ENCODE measurements at regions not wholly inside any gene's neighbourhood (a gene's known extent, or its start where the extent isn't known, plus 50 kb on each side); places are given as distances from the start of the nearest gene placed in this dataset.
A peak's percentile ranks its signal among the peaks of the same experiment; 100 is the strongest.
"Not testable (repeated sequence)": the region's sequence is repeated elsewhere in the genome, so short reads cannot be mapped to it uniquely, and the experiment has no call there.

DNA sequence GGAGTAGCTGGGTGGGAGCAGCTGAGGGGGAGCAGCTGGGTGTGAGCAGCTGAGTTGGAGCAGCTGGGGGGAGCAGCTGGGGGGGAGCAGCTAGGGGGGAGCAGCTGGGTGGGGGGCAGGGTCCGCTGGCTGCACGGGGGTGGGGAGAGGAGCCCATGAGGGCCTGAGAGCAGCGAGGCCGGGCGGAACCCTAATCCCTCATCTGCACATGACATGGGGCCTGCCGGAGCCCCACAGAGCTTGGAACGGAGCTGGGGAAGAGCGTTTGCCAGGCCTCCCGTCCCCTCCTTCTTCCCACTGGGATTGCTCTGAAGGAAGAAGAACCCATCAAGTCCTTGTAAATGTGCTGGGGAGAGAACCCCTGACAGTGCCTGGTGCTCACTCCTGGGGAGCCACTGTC lies 83.2 kb upstream of the LPCAT1 start:
- not testable (repeated sequence) for FAIRE-seq; DNase-seq (ENCODE audit: low spot score in 2 of 2)

GRCh38 chr5:1603916-1604315 lies 80.2 kb upstream of the LPCAT1 start:
- FAIRE-seq; DNase-seq (ENCODE audit: low spot score in 2 of 2): not testable (repeated sequence)

- not testable (repeated sequence) for FAIRE-seq; DNase-seq (ENCODE audit: low spot score in 2 of 2)
These were observed 77.8 kb upstream of the LPCAT1 start for GRCh38 chr5:1601565-1601964.

- not testable (repeated sequence) for DNase-seq (ENCODE audit: low spot score in 2 of 2); FAIRE-seq
These were observed 75.4 kb upstream of the LPCAT1 start for GRCh38 chr5:1598950-1599737.

DNA sequence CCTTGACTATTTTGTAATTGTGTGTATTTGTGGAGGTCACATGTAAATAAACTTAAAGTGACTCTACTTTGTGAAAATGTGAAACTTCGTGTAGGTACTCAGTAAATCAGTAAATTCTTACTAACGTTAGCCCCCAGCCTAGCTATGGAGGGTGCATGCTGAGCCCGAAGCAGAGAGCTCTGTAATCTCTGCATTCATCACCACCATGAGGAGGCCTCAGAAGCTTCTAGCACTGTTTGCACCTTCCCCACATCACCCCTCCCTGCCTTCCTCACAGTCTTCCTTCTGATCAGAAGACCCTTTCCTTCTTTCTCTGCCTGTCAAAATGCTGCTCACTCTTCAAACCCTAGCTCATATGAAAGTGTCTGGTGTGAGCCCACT lies 73.3 kb upstream of the LPCAT1 start:
- not testable (repeated sequence) for FAIRE-seq; DNase-seq (ENCODE audit: low spot score in 2 of 2)

DNA sequence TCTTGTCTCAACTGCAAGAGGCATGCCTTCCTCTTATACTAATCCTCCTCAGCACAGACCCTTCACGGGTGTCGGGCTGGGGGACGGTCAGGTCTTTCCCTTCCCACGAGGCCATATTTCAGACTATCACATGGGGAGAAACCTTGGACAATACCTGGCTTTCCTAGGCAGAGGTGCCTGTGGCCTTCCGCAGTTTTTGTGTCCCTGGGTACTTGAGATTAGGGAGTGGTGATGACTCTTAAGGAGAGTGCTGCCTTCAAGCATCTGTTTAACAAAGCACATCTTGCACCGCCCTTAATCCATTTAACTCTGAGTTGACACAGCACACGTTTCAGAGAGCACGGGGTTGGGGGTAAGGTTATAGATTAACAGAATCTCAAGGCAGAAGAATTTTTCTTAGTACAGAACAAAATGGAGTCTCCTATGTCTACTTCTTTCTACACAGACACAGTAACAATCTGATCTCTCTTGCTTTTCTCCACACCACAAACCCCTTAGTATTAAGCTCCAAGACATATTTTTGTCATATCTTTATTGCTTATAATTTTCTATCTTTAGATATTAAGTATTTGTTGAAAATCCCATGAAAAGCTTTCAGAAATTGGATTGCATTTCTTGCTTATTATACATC lies 72.8 kb upstream of the LPCAT1 start:
- FAIRE-seq: not testable (repeated sequence)

DNA sequence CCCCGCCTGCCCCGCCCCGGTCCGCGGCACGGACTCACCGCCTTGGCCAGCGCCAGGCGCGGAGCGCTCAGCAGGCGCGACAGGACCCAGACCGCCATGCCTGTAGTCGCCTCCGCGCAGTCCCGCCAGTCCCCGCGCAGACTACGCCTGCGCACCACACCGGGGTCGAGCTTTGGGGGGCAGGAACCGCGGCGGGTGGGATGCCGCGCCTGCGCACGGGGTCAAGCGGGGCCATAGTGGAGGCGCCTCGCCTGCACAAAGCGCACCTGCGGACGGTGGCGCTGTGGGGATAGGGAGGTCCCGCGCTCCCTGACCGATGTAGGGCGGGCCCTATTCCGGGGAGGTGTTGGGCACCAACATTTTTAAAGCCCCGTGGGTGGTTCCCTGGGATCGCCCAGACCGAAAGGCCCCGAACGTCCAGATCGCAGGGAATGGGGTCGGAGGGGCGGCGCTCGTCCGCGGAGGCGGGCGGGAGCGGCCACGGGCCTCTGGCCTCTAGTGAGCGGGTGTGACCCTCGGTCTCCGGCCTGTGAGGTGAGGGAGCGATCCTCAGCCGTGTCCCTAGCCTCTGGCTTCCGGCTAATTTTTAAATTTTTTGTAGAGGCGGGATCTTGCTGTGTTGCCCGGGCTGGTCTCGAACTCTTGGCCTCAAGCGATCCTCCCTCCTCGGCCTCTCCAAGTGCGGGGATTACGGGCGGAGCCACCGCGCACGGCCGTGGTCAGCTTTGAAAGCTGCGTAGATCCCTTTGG lies 70.8 kb upstream of the LPCAT1 start:
- DNase-seq (ENCODE audit: low spot score in 2 of 2) (peak; percentile 68 to 74), FAIRE-seq (no peak)

More for the DNA sequence above, 72.8 kb upstream of the LPCAT1 start:
- not testable (repeated sequence) for DNase-seq (ENCODE audit: low spot score in 2 of 2)

GRCh38 chr5:1593903-1594356 lies 70.2 kb upstream of the LPCAT1 start:
- peak; percentile 14 to 28 for DNase-seq (ENCODE audit: low spot score in 2 of 2)
- no peak for FAIRE-seq

DNA sequence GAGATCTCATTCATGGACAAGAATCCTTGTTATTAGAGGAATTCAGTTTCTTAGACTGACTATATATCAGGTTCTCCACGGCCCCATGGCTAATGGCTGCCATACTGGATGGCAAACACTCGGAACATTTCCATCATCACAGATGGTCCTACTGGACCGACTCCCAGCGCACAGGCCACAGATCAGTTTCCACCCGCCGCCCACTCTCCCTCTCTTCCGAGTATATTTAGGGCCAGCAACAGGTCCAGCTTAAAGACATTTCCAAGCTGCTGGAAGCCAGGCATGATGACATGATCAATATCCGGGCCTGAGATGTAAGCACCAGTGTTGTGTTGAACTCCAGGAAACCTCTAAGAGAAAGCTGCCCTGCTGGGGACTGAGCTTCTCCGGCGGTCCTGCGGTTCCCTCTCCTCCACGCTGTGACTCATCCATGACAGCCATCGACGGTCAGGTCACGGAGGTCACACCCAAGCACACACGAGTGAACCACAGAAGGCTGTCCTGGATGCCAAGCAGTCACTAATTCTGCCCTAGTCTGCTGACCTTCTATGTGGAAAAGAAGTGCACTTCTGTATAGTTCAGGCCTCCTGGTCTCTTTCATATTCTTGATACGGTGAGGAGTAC lies 64.4 kb upstream of the LPCAT1 start:
- not testable (repeated sequence) for FAIRE-seq; DNase-seq (ENCODE audit: low spot score in 2 of 2)

GRCh38 chr5:1583081-1583875 lies 59.5 kb upstream of the LPCAT1 start:
- not testable (repeated sequence) for DNase-seq (ENCODE audit: low spot score in 2 of 2); FAIRE-seq

GRCh38 chr5:1579389-1579788 lies 55.6 kb upstream of the LPCAT1 start:
- FAIRE-seq; DNase-seq (ENCODE audit: low spot score in 2 of 2): not testable (repeated sequence)

- FAIRE-seq; DNase-seq (ENCODE audit: low spot score in 2 of 2): not testable (repeated sequence)
These were observed 53.1 kb upstream of the LPCAT1 start for GRCh38 chr5:1576851-1577250.

DNA sequence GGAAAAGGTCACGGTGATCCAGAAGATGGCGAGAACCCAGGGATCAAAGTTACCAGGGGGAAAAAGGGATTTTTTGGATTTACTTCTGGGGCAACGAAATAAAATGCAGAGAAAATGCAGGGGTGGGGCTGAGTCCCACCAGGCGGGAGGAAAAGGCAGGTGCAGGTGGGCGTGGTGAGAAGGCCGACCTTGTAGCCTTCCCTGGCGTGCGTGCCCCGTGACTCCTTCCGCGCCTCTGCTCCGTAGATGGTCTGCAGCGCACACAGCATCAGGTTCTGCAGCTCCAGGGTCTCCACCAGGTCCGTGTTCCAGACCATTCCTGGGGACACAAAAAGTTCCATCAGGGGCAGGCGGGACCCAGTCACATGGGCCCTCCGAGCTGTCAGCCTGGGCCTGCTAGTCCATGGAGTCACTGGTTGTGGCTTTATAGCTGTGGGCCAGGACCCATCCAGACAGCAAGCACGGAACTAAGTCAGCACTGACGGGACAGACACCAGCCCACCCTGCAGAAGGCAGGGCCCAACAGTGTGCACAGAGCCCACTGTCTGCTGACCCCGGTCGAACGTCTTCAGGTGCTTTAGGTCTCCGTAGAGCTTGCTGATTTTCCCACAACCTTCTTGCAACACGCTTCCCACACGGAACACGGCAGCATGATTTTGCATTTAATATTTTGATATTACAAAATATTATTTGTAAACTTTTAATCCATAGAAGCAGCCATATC lies 52.4 kb upstream of the LPCAT1 start:
- FAIRE-seq; DNase-seq (ENCODE audit: low spot score in 2 of 2): not testable (repeated sequence)

GRCh38 chr5:1575491-1575890 lies 51.7 kb upstream of the LPCAT1 start:
- not testable (repeated sequence) for DNase-seq (ENCODE audit: low spot score in 2 of 2); FAIRE-seq

DNA sequence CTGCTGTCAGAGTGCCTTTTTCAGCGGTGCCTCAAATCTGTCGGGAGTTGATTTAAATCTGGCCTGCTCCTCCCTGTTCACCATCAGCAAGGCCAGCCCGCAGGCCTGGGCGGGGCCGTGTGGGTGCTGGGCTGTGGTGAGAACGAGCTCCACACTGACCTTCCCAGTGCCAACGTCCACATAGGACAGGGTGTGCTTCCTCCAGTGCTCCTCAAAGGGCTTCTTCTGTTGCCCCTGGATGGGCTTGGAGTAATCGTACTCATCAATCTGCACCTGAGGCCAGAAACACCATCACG lies 50.2 kb upstream of the LPCAT1 start:
- FAIRE-seq; DNase-seq (ENCODE audit: low spot score in 2 of 2): not testable (repeated sequence)

DNA sequence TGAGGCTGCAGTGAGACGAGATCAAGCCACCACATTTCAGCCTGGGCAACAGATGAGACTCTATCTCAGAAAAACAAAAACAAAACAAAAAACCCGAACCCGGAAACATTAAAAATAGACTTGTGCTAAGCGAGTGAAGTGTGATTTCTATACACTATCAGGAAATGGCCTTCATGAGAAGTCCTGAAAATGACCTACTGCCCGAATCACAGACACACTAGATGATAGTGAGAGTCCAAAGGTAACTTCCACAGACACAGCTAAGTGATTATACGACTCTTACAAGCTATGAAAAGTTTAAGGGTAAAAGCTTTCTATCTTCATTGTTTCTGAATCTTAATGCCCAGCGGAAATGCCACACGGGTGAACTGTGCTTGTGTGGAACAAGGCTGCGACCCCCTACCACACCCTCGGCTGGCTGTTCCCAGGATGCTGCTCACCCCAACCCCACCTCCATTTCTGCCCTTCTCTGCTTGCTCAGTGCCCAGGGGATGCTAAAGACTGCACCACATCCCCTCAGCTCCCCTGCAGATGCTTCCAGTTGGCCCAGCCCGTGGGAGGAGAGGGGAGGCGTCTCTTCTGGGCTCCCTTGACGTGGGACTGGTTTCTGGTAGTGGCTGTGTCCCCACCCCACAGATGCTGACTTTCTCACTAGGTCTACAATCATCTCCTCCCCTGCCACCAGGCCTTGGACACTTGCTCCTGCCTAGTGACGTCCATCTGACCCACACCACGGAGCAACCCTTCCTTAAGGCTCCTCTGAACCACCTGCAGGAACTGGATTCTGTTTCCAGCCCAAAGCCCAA lies 49.7 kb upstream of the LPCAT1 start:
- not testable (repeated sequence) for FAIRE-seq; DNase-seq (ENCODE audit: low spot score in 2 of 2)

Data from frontal cortex (tissue), 3 donors.